GM19351 (cell line): ENCODE measurements at regions not wholly inside any gene's neighbourhood (a gene's known extent, or its start where the extent isn't known, plus 50 kb on each side); places are given as distances from the start of the nearest gene placed in this dataset.

Source experiments
- ATAC-seq: cut with Tn5 transposase; IDR thresholded peaks from one replicate; pipeline ENCODE4 v1.9.1; 2021; ENCODE audit warnings: mild to moderate bottlenecking, moderate library complexity; ENCODE audit not compliant: unreplicated experiment

DNA sequence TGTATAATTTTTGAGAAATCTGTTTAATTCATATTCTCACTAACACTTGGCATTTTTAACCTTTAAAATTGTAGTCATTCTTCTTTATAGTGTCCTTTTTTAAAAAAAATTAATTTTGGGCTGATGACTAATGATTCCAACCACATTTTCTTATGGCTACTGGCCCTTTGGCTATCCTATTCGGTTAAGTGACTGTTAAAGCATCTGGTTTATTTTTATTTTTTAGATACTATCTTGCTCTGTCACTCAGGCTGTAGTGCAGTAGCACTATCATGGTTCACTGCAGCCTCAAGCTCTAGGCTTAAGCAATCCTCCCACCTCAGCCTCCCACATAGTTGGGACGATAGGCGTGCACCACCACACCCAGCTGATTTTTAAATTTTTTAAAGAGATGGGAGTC is 723.2 kb upstream of the CXADR start:
- ATAC-seq, result no peak

DNA sequence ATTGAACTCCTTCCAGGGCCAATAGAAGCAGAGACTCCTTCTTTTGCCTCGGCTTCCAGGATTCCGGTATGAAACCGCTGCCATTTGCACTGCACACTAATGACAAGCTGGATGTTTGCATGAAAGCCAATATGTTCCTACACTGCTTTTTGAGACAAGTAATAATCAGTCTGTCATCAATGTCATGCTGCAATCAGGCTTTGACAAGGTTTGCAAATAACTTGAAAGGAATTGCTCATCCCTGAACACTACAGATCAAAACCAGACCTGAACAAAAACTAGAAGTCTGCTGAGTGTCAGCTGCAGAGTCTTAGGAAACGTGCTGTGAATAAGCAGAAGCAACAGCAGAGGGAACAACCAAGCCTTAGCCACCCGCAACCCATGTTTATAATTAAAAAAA is 720.7 kb upstream of the CXADR start:
- no peak for ATAC-seq

GRCh38 chr21:16794950-16795349 is 717.9 kb upstream of the CXADR start:
- no peak for ATAC-seq

- ATAC-seq, result no peak
These were observed 716.1 kb upstream of the CXADR start for GRCh38 chr21:16796776-16797175.

- ATAC-seq, result no peak
These were observed 715.3 kb upstream of the CXADR start for GRCh38 chr21:16797540-16797939.

GRCh38 chr21:16797966-16798365 is 714.9 kb upstream of the CXADR start:
- ATAC-seq, result no peak

DNA sequence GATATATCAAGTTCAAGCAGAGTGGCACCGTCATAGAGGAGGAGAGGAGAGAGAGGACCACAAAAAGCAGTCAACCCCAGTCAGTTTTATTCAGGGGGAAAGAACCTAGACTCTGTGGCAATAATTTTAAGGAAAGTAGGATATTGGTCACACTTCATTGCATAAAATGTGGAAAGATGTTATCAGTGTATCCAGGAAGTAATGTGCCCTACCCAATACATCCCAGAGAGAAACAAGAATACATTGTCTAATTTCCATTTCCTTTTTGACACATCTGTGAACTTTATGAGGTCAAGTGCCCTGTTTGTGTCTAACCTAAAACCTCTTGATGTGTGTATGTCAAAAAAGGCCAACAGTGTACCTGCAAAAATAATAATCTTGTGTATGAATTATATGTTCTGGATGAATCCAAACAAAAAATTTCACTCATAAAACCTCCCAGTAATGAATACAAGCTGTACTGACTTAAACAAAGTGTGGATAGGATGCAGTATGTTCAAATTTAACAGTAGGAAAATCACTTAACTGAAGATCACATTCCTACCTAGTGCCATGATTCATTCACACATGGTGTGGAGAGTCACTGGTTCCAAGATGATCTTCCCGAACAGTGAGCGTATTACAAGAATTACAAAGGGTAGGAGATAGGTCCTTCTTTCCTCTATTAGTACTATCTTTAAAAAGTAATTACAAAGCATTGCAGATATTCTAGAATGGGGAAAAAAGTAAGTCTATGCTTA is 712.1 kb upstream of the CXADR start:
- ATAC-seq, result no peak

DNA sequence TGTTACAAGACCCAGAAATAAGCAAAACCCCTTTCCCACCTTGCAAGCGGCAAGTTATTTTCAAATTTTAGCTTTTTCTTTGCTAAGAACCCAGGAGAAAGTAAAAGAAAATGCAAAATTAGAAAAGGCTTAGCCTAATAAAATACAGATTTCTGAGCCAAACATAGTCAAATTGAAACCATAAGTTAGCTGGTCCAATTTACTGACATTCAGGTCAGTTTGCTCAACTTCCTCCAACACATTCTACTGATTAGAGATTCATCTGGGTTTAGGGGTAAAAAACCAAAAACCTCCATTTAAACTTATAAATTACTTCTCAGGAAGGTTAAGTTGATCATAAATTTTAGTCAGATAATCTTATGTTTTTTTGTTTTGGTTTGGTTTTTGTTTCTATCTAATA is 701.8 kb upstream of the CXADR start:
- ATAC-seq, result no peak

DNA sequence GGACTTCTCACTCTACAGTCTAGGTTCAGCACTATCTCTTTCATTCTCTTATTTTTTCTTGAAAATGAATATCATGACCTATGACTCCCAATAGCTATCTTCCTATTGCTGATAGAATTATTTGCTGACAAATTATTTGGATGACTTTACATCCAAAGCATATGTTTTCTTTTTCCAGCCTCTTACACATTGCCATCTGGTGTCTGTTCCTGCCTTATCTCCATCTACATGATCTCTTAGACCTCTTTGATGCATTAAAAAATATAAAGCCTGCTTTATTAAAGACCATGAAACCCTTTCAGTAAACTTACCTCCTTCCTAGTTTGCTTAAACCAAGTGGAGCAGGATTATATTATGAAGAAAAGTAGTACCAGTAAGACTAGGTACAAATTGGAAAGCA is 700.9 kb upstream of the CXADR start:
- no peak for ATAC-seq

- ATAC-seq, result no peak
These were observed 697.6 kb upstream of the CXADR start for GRCh38 chr21:16815243-16815642.

DNA sequence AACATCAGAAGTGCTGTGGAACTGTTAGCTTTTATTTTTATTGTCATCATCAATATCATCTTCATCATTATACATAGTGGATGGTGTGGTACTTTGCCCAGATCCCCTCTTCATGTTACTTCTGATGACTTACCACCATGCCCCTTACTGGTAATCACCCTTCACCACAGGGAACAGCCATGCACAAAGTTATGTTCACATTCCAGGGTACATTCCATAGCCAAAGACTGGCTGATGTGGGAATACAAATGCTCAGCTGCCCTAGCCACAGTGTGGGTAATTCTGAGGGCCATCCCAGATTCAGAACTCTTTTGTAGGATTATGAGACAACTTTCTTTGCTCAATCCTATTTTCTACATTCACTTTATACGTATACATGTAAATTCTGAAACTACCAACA is 691.3 kb upstream of the CXADR start:
- no peak for ATAC-seq

GRCh38 chr21:16829532-16829931 is 683.3 kb upstream of the CXADR start:
- ATAC-seq, result no peak

GRCh38 chr21:16832791-16833190 is 680.1 kb upstream of the CXADR start:
- ATAC-seq, result no peak

DNA sequence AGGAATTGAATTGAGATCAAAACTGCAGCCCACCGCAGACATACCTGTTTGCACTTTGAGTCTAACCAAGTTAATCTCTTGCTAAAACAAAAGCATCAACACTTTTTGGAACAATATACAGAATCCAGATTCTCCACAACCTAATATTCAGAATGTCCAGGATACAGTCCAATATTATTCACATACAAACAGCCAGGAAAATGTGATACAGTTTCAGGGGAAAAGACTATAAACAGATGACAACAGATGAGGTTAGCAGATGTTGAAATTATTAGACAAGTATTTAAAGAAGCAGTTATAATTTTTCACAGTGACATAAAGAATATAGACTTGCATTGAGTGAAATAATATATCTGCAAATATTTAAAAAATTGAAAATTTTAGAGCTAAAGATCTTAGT is 678.1 kb upstream of the CXADR start:
- no peak for ATAC-seq

DNA sequence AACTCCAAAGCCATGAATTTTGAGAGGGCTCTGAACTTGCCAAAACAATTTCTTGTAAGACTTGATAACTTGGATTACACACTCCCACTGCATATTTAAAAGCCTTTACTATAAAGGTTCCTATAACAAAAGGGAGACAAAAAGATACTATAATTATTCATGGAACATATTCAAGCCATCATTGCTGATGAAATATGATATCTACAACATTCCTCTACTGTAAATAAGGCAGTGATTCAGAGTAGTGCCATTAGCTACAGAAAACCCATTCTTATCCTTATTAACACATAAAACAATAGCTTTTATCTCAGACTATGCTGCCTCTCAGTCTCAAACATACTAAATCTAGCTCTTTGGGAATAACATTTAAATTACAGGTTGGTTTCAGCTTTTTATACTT is 675.5 kb upstream of the CXADR start:
- no peak for ATAC-seq

GRCh38 chr21:16837721-16838120 is 675.1 kb upstream of the CXADR start:
- ATAC-seq, result no peak

GRCh38 chr21:16838331-16838730 is 674.5 kb upstream of the CXADR start:
- ATAC-seq, result no peak

DNA sequence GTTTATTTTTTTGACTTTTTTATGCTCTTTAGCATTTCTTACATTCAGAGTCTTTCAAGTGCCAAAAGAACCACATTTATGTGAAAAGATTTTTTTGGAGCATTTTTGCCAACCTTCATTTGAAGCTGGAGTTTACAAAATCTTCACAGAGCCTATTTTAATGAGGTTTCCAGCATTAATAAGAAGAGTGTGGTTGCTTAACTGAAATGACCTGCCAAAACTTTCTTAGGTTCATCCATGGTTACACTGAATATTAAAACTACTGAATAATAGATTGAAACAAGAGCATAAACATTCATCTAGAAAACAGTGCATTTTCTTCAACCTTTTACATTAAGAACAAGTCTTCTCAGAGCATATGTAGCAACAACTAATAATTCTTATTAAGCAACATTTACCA is 672.3 kb upstream of the CXADR start:
- no peak for ATAC-seq

- ATAC-seq, result no peak
These were observed 670.7 kb upstream of the CXADR start for GRCh38 chr21:16841975-16842695.

DNA sequence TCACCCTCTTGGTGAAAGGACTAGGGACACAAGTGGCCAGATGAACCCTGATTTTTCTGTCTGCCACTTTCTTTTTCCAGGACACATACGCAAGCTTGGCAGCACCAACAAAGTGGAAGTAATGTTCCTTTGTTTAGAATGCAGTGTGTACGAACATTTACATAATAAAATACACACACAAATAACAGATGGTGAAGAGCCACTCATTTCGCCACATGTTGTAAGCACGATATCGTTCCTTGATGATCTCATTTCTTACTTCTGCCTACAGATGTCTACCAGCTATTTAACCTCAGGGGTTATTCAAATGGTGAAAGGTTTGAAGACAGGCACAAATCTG is 670.2 kb upstream of the CXADR start:
- ATAC-seq, result no peak

- ATAC-seq, result no peak
These were observed 665.6 kb upstream of the CXADR start for GRCh38 chr21:16847211-16847610.

- ATAC-seq, result no peak
These were observed 661.8 kb upstream of the CXADR start for GRCh38 chr21:16851054-16851453.

GRCh38 chr21:16855164-16855667 is 657.6 kb upstream of the CXADR start:
- ATAC-seq, result no peak
